ENCODE measurements at regions not wholly inside any gene's neighbourhood (a gene's known extent, or its start where the extent isn't known, plus 50 kb on each side); places are given as distances from the start of the nearest gene placed in this dataset.
"Not testable (repeated sequence)": the region's sequence is repeated elsewhere in the genome, so short reads cannot be mapped to it uniquely, and the experiment has no call there.

DNA sequence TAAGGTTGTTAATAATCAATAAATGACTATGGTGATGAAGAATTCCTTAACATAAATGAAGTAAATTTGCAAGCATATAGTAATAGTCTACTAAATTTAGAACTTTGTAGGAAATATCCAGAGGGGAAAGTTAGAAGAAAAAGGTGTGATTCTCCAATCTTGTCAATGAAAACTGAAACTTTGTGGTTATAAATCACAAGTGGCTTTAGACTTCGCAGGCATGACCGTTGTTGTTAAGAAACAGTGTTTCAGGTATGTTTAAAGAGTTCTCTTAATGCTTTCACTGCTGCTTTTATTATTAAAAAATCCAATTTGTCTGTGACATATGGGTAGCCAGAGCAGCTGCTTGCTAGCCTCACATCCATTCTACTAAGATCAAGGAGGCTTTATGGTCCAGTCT, 475.6 kb upstream of the ADGRB3 start:
- DNase-seq (ENCODE audit: low read depth): no peak

DNA sequence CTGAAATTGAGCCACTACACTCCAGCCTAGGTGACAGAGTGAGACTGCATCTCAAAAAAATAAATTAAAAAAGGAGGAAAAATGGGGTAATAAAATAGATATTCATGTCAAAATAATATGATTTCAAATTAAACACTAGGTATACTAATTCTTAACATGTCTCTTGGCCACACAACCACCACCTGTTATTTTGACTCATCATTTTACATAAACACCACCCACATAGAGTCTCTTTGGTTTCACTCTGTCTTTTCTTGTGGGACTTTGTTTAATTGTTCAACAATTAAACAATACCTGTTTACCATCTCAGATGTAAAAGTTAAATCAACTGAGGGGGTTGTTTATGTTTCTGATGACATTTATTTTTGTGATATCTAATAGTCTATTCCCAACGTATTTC, 476.8 kb upstream of the ADGRB3 start:
- no peak for DNase-seq (ENCODE audit: low read depth)

DNA sequence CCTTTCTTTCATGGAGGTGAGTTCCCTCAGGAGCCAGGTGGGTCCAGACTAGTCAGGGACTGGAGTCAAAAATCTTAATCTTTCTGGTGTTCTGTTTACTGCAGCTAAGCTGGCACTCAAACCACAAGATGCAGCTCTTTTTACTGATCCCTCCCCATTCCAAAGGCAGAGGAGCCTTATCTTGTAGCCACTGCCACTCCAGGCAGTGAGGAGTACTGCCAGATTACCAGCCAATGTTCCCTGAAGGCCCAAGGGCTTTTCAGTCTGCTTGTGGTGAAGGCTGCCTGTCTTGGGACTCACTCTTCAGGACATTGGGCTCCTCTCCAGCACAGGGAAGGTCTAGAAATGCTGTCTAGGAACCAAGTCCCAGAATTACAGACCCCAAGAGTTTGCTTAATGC, 490.4 kb upstream of the ADGRB3 start:
- DNase-seq (ENCODE audit: low read depth): no peak

DNA sequence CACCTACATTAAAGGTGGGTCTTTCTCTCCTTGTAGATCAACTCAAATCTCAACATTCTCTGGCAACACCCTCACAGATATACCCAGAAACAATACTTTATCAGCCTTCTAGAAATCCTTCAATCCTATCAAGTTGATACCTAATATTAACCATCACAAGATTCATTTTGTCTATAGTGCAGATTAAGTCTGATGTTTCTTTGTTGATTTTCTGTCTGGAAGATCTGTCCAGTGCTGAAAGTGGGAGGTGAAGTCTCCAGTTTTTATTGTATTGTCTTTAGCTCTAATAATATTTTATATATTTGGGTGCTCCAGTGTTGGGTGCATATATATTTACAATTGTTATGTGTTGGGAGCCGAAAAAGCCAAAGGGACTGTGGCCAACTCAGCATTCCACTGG, 493.9 kb upstream of the ADGRB3 start:
- no peak for DNase-seq (ENCODE audit: low read depth)

DNA sequence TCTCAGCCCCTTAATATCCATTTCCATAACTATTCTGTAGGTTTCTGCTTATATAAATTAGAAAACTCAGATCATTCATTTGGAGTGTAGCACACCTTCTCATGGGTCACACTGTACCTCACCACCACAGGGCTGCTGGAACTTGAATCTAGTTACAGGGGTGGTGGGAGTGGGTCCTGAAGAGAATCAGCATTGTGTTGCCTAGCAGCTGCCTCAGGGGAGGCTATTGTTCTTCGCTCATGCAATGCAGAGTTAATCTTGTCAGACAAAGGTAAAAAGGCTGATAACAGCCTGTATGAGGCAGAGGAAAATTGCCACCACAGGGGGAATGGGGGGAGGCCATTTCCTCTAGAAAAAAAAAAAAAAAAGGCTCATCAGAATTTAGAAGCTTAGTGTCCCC, 496.0 kb upstream of the ADGRB3 start:
- DNase-seq (ENCODE audit: low read depth): no peak

DNA sequence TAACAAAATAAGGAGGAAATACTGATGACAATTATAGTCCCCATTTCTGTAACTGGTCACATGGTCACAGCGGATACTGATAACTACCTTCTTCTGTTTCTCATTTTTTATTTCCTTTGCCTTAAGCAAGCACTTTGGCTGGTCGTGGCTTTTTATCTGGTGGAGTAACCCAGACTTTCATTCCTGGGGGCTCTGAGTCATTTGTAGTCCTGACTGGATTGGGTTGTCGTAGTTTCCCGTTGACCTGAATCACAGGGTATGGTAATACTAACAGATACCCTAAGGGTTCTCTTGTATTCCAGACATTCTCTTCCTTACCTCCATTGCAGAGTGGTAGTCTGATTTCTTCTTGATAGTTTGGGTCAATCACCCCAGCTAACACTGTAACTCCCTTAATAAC, 500.3 kb upstream of the ADGRB3 start:
- DNase-seq (ENCODE audit: low read depth): no peak

DNA sequence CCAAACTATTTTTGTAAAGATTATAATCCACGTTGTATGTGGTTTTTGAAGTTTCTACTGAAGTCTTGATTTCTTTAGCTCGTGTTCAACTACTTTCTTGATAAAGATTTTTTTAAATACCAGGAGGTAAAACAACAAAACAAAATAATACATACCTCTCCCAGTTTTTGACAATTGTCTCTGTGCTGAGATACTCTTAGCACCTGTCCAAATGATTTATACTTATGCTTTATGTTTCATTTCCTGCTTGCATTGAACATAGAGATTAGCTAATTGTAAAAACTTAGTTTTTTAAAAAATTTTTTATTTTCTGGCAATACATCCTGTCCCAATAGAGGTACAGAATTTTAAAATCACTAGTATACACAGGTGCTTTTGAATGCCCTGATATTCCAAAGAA, 506.9 kb upstream of the ADGRB3 start:
- no peak for DNase-seq (ENCODE audit: low read depth)

DNA sequence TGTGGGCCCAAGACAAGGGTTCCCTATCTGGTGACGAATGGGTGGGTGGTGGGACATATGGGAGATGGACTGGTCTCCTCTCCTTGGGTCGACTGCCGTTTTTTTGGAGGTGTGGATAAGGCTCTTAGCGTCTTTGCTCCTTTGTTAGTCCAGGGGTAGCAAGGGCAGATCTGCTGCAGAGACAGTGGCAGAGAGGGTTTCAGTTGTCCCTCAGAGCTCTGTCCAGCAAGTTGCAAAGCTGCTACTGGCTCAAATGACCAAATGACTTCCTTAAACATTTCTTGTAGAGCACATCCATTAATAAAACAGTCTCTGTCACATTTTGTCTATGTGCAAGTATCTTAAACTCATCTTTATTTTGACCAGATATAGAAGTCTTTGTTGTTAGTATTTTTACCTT, 508.0 kb upstream of the ADGRB3 start:
- no peak for DNase-seq (ENCODE audit: low read depth)

DNA sequence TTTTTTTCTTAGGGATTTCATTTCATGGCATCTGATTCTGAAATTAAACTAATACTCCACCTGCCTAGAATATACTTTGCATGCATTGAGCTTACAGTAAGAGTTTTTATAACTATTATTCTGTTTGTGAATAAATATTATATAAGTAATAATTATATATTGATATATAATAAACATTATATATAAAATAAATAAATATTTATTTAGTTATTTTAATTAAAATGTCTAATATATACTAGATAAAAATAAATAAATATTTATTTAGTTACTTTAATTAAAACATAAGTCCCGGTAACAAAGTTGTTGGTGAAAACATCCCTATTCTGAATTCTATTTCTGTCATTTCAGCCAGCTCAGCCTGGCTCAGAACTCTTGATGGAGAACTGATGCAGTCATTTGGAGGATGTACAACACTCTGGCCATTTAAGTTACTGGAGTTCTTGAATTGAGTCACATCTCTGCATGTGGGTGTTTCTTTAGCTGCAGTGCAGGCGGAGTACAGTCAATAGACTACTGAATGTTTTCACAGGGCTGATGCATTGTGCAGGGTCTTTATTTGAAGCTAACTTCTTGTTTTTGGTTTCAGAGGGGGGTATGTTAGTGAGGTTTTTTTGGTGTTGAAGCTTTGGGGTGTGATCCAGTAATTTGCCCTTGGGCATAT, 508.9 kb upstream of the ADGRB3 start:
- DNase-seq (ENCODE audit: low read depth): no peak

DNA sequence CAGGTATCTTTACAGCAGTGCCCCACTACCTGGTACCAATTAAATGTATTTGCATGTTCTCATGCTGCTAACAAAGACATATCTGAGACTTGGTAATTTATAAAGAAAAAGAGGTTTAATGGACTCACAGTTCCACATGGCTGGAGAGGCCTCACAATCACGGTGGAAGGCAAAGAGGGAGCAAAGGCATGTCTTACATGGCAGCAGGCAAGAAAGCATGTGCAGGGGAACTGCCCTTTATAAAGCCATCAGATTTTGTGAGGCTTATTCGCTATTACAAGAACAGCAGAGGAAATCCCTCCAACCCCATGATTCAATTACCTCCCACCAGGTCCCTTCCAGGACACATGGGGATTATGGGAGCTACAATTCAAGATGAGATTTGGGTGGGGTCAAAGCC, 512.1 kb upstream of the ADGRB3 start:
- DNase-seq (ENCODE audit: low read depth): not testable (repeated sequence)

DNA sequence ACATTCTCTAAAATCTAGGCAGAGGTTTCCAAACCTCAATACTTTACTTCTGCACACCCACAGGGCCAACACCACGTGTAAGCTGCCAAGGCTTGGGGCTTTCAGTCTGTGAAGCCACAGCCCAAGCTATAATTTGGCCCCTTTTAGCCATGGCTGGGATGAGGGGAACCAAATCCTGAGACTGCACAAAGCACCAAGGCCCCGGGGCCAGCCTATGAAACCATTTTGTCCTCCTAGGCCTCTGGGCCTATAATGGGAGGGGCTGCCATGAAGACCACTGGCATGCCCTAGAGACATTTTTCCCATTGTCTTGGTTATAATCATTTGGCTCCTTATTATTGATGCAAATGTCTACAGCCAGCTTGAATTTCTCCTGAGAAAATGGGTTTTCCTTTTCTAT, 513.0 kb upstream of the ADGRB3 start:
- DNase-seq (ENCODE audit: low read depth): no peak

DNA sequence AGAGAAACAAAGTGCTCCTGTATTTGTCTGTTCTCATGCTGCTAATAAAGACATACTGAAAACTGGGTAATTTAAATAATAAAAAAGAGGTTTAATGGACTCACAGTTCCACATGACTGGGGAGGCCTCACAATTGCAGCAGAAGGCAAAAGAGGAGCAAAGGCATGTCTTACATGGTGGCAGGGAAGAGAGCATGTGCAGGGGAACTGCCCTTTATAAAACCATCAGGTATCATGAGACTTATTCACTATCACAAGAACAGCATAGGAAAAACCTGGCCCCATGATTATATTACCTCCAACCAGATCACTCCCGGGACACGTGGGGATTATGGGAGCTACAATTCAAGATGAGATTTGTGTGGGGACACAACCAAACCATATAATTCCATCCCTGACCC, 514.1 kb upstream of the ADGRB3 start:
- DNase-seq (ENCODE audit: low read depth): not testable (repeated sequence)

DNA sequence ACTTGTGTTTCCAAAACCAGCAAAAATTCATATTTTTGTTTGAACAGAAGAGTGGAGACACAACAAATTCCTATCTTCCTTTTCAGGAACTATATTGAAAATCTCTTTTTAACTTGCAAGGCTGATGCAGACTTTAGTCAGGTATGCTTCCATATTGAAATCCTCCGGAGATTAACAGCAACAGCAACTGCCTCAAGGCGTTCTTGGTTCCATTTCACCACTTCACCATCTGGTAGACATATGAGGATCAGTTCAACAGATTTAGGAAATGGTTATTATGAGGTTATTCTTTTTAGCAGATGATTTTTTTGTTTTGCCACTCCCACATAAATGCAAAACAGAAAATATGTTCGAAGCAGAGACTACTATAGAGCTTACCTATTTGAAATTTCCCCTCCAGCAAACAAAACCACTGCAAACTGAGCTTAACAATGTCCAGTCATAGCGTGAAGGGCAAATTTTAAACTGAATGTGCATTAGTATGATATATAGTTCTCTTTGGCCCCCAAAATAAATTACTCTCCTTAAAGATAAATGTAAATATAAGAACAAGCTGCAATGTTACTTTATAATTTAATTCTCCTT, 520.5 kb upstream of the ADGRB3 start:
- DNase-seq (ENCODE audit: low read depth): no peak

DNA sequence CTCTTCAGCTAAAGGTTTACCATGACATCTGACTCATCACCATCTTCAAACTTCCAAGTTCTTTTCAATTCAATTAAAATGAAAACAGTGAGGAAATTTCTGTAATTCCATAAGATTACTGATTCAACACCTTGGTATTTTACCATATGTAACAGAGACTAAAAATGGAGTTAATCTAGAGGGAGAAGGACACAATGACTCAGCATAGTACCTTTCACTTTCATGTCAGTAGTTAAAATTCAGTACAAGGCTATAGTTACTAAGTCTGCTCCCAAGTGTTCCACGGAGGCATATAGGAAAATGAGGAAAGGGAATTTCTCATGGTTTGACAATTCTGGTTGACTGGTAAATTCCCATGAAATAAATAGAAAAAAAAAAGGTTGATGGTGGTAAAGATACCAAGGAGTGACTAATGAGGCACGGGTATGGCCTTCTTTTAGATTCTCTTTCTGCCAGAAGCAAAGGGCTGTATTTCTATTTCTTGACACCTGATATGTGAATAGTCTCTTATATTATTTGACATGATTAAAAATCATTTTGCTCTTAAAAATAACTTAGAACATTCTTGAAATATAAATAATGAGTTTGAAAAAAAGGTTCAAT, 526.7 kb upstream of the ADGRB3 start:
- DNase-seq (ENCODE audit: low read depth): no peak

DNA sequence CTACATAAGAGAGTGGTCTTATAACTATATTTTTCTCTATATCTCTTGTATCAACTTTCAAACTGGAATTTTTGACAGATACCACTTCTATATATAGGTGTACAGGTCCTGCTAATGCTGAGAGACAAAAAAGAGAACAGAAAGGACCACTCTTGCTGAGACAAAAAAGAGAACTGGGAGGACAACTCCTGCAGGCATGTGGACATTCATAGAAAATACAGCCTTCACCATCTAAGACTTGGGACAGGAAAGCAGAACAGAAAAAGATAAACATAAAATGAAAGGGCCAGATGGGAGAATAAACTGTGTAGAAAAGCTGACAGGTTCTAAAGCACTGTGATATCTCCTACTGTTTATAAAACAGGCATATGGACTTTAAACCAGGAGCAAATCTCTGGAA, 541.0 kb upstream of the ADGRB3 start:
- no peak for DNase-seq (ENCODE audit: low read depth)

DNA sequence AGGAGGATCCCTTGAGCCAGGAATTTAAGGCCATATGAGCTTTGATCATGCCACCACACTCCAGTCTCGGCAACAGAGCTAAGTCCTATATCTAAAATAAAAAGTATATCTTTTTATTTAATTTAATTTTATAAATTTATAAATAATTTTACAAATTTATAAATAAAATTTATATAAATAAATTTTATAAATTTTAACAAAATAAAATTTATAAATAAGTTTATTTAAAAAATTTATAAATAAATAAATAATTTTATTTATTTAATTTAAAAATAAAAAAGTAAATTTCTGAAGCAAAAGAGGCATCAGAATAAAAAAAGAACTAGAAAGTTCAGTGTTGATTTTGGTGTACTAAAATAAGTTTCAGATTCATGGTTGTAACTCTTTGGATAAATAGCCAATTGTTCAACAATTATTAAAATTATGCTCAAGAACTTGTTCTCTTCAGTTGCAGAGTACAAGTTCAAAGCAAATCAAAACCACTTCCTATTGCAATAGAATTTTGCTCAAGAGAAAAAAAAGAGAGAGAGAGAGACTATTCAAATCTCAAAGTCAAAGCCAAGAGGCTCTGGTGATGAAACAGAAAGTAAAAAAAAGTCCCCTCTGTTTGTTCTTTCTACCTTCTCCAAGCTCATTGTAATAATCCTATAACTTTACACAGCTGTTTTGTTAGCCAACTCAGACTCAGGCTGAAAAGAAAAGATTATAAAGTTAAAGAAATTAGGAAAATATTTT, 547.5 kb upstream of the ADGRB3 start:
- DNase-seq (ENCODE audit: low read depth): no peak

DNA sequence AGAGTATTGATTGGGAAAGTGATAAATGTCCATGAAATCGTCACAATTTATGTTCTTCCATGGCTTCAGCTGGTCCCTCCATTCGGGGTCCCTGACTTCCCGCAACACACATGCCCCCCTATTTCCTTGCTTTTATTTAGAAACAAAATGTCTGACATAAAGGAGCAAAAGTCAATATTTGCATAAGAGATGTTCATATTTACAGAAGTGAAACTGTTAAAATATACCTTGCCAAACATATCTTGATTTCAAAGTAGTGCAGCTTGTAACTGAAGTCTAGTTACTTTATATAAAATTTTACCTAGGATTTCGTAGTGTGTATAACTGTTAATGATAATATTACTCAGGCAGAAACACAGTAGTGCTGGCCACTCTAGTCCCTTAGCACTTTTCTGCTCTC, 548.9 kb upstream of the ADGRB3 start:
- no peak for DNase-seq (ENCODE audit: low read depth)

DNA sequence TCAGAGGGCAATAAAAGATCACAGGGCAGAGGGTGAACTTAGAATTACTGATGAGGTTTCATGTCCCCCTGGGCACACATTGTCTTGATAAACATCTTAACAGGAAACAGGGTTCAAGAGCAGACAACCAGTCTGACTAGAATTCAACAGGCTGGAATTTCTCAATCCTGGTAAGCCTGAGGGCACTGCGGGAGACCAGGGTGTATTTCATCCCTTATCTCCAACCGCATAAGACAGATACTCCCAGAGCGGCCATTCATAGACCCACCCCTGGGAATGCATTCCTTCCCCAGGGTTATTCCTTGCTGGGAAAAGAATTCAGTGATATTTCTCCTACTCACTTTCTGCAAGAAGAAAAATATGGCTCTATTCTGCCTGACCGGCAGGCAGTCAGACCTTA, 549.5 kb upstream of the ADGRB3 start:
- DNase-seq (ENCODE audit: low read depth): not testable (repeated sequence)

DNA sequence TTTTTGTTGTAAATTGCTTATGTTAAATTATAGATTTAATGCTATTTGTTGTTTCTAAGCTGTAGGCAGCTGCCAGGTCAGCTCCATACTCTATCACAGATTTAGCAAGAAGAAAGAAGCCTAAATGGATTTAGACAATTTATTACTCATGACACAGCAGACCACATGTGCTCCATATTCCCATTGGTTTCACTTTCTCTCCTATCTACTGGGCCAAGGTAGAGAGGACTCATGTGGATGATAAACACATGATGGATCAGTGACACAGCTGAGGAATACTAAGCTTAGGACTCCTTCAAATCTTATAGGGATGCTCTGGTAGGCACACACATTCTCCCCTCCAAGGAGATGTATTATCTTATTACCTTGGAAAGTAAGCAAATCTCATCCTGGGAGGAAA, 553.0 kb upstream of the ADGRB3 start:
- no peak for DNase-seq (ENCODE audit: low read depth)

DNA sequence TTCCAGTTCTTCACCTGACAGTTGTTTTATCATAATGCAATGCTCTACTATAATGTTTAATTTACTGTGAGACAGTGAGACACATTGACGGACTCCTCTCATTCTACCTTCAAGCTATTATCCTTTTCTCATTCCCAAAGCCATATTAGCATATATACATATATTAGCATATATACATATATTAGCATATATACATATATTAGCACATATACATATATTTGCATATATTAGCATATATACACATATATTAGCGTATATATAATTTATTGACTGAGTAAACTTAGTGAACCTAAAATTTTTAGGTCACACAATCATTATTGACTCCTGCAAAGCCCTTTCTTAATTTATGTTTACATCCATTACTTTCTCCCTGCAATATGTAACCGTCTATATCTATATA, 555.0 kb upstream of the ADGRB3 start:
- no peak for DNase-seq (ENCODE audit: low read depth)

DNA sequence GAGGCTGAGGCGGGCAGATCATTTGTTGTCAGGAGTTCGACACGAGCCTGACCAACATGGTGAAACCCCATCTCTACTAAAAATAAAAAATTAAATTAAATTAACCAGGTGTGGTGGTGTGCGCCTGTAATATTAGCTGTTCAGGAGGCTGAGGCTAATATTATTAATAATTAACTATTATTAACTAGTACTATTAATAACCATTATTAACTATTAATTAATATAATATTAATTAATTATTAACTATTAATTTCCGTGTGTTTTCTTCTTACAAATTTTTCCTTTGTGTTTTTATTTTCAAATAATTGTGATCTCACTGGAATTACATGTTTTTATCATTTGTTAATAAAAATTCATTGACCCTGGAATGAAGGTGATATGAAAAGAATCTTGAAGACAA, 557.4 kb upstream of the ADGRB3 start:
- no peak for DNase-seq (ENCODE audit: low read depth)

DNA sequence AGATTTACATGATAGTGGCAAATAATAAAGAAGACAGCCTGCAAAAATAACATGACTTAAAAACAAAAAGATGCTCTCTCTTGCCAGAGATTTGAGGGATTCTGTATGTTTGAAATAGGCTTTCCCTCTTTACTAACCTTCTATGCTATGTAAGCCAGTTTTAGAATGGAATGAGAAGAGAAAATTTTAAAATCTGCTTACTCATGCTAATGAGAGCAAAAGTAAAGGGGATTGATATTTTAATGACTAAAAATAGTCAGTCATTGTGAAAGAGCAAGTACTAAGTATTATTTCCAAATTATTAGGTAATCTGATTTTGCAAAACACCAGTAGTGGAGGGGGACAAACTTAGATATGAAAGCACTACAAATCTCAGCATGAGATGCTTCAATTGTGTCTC, 563.3 kb upstream of the ADGRB3 start:
- no peak for DNase-seq (ENCODE audit: low read depth)

All from renal cortical epithelial cell (primary cell).